ENCODE measurements at regions not wholly inside any gene's neighbourhood (a gene's known extent, or its start where the extent isn't known, plus 50 kb on each side); places are given as distances from the start of the nearest gene placed in this dataset.
"Not testable (repeated sequence)": the region's sequence is repeated elsewhere in the genome, so short reads cannot be mapped to it uniquely, and the experiment has no call there.

- Histone ChIP-seq H3K9me3 (no peaks in the 10 kb centered on the region), H3K36me3 (no peaks in the 10 kb centered on the region), H3K4me3 (no peak overlapping the region), H3K4me1 (no peaks in the 10 kb centered on the region), H3K27ac (no peak overlapping the region), H3K27me3 (no peaks in the 10 kb centered on the region)
- no peak for DNase-seq
- TF ChIP-seq, protein P1, sequence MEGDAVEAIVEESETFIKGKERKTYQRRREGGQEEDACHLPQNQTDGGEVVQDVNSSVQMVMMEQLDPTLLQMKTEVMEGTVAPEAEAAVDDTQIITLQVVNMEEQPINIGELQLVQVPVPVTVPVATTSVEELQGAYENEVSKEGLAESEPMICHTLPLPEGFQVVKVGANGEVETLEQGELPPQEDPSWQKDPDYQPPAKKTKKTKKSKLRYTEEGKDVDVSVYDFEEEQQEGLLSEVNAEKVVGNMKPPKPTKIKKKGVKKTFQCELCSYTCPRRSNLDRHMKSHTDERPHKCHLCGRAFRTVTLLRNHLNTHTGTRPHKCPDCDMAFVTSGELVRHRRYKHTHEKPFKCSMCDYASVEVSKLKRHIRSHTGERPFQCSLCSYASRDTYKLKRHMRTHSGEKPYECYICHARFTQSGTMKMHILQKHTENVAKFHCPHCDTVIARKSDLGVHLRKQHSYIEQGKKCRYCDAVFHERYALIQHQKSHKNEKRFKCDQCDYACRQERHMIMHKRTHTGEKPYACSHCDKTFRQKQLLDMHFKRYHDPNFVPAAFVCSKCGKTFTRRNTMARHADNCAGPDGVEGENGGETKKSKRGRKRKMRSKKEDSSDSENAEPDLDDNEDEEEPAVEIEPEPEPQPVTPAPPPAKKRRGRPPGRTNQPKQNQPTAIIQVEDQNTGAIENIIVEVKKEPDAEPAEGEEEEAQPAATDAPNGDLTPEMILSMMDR (IDR thresholded peaks at IDR 0.05) = no peak
- no peak for TF ChIP-seq POLR2A (IDR thresholded peaks at IDR 0.05)
Observed at GRCh38 chr7:29723599-29723998, 82.7 kb upstream of the WIPF3 start.

- H3K36me3 ChIP-seq, H3K4me3 ChIP-seq, H3K4me1 ChIP-seq, H3K27me3 ChIP-seq, H3K9me3 ChIP-seq, H3K27ac ChIP-seq, DNase-seq: not testable (repeated sequence)
Observed at GRCh38 chr7:29729534-29730165, 76.7 kb upstream of the WIPF3 start.

- Histone ChIP-seq H3K4me3 (no peak overlapping the region), H3K27me3 (no peaks in the 10 kb centered on the region), H3K36me3 (no peaks in the 10 kb centered on the region), H3K4me1 (no peaks in the 10 kb centered on the region), H3K27ac (no peak overlapping the region), H3K9me3 (no peaks in the 10 kb centered on the region)
- no peak for TF ChIP-seq POLR2A (IDR thresholded peaks at IDR 0.05)
- TF ChIP-seq, protein P1 (IDR thresholded peaks at IDR 0.05) = no peak
- DNase-seq = no peak
Observed at GRCh38 chr7:29734246-29734731, 72.0 kb upstream of the WIPF3 start.

- H3K36me3 ChIP-seq, H3K4me1 ChIP-seq, H3K27ac ChIP-seq, DNase-seq, H3K9me3 ChIP-seq, H3K4me3 ChIP-seq, H3K27me3 ChIP-seq: not testable (repeated sequence)
Observed at GRCh38 chr7:29747645-29748245, 58.6 kb upstream of the WIPF3 start.

DNA sequence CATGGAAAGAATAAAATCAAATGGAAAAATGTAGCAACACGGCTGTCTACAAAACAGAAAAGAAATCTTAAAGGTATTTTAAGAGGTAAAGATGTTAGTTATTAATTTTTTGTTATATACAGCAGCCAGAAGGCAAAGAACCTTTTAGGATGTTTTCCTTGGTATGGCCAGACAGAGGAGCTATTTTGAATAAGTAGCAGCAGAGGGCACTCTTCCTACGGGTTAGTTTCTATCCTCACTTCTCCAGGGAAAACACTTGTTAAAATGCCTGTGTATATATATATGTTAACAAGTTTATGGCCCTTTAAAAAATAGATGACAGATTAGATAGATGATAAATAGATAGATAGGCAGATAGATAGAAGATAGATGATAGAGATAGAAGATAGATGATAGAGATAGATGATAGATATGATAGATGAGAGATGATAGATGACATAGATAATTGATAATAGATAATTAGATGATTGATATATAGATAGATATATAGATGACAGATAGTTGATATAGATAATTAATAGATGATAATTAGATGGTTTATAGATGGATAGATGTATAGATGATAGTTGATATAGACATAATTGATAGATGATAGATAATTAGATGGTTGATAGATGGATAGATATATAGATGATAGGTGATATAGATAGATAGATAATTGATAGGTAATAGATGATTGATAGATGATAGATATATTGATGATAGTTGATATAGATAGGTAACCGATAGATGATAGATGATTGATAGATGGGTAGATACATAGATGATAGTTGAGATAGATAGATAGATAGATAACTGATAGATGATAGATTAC, 57.8 kb upstream of the WIPF3 start:
- TF ChIP-seq, protein P1 (IDR thresholded peaks at IDR 0.05) = peak in 4 of 6 experiments; percentile 23 to 45 (median 41)
- no peak for TF ChIP-seq POLR2A (IDR thresholded peaks at IDR 0.05)
- no peak for DNase-seq
- H3K27ac ChIP-seq = no peak overlapping the region

DNA sequence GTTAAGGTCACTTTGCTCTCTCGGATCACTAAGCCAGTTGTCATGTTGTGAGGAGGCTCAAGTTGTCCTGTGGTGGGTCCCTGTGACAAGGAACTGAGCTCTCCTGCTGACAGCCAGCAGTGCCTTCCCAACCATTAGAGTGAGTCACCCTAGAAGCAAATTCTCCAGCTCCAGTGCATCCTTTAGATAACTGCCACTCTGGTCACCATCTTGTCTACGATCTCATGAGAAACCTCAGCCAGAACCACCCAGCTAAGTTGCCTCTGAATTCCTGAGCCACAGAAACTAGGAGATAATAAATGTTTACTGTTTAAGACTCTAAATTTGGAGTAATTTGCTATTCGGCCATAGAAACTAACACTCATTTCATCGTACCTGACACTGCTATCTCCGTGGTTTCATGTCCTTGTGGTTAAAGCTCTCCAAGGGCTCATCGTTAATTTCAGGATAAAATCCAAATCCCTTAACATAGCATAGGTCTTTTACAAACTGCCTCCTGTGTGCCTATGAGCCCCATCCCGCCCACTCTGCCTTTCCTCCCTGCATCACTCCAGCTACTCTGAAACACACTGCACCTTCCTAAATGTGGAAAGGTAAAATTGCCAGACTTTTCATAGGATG, 56.5 kb upstream of the WIPF3 start:
- Histone ChIP-seq H3K4me1 (no peaks in the 10 kb centered on the region), H3K36me3 (no peaks in the 10 kb centered on the region), H3K27me3 (no peaks in the 10 kb centered on the region), H3K27ac (no peak overlapping the region), H3K4me3 (no peak overlapping the region), H3K9me3 (no peaks in the 10 kb centered on the region)
- no peak for DNase-seq
- TF ChIP-seq POLR2A (IDR thresholded peaks at IDR 0.05) = no peak
- TF ChIP-seq, protein P1 (IDR thresholded peaks at IDR 0.05) = no peak

More for the DNA sequence above, 57.8 kb upstream of the WIPF3 start:
- Histone ChIP-seq H3K27me3 (no peaks in the 10 kb centered on the region), H3K36me3 (no peaks in the 10 kb centered on the region), H3K9me3 (no peaks in the 10 kb centered on the region), H3K4me1 (no peaks in the 10 kb centered on the region), H3K4me3 (no peak overlapping the region)

DNA sequence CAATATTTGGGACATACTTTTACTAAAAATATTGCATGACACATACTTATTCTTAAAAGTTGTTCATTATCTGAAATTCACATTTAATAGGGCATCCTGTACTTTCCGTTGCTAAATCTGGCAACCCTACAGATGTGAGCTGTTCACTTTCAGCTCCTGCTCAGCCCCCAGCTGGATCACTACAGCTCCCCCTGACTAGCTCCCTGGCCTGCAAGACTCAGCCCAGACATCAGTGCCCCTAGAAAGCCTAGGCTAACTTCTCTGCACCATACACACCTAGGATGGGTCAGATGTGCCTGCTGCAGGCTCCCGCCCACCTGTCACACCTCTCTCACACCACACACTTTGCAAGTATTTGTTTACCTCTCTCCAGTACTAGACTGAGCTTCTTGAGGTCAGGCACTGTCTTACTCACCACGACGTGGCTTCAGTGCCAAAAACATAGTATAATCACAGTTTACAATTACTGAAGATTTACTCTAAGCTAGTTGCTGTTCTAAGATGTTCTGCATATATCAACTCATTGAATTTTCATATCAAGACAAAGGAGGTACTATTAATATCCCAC, 55.9 kb upstream of the WIPF3 start:
- not testable (repeated sequence) for DNase-seq, H3K27me3 ChIP-seq, H3K36me3 ChIP-seq, H3K27ac ChIP-seq, H3K4me3 ChIP-seq, H3K4me1 ChIP-seq, H3K9me3 ChIP-seq

DNA sequence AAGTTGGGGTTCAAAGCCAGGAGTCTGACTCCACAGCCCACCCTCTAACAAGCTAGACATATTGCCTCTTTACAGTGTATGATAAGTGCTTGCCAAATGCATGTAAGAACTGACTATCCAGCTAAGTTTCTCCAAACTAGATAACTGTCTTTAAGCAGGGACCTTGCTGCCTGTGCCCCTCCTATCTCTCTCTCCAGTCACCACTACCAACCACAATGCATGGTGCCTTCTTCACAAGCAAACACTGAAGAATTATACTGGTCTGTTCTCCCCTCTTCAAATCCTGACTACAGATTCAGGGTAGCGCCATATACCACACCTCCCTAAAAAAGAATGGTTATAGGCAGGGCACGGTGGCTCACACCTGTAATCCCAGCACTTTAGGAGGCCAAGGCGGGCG, 55.3 kb upstream of the WIPF3 start:
- H3K27me3 ChIP-seq, DNase-seq, H3K27ac ChIP-seq, H3K36me3 ChIP-seq, H3K9me3 ChIP-seq, H3K4me1 ChIP-seq, H3K4me3 ChIP-seq: not testable (repeated sequence)

Data from Peyer's patch (tissue), 4 donors.